Loucy (cell line): ENCODE measurements at regions not wholly inside any gene's neighbourhood (a gene's known extent, or its start where the extent isn't known, plus 50 kb on each side); places are given as distances from the start of the nearest gene placed in this dataset.
"Not testable (repeated sequence)": the region's sequence is repeated elsewhere in the genome, so short reads cannot be mapped to it uniquely, and the experiment has no call there.

Experiments used
- EZH2phosphoT487 ChIP-seq: fragments of 200-600 bp; IDR thresholded peaks from 2 replicates; pipeline ENCODE4 v1.6.1; 2018; ENCODE audit warnings: antibody characterized with exemption, mild to moderate bottlenecking, moderate library complexity, borderline replicate concordance
- TF ChIP-seq, protein P1 (sequence below): fragments of 200-600 bp; sonication (generic); conservative IDR thresholded peaks from 2 replicates; pipeline ENCODE4 v1.5.1; 2014; ENCODE audit warnings: mild to moderate bottlenecking, antibody characterized with exemption, low read length

- TF ChIP-seq, protein P1, sequence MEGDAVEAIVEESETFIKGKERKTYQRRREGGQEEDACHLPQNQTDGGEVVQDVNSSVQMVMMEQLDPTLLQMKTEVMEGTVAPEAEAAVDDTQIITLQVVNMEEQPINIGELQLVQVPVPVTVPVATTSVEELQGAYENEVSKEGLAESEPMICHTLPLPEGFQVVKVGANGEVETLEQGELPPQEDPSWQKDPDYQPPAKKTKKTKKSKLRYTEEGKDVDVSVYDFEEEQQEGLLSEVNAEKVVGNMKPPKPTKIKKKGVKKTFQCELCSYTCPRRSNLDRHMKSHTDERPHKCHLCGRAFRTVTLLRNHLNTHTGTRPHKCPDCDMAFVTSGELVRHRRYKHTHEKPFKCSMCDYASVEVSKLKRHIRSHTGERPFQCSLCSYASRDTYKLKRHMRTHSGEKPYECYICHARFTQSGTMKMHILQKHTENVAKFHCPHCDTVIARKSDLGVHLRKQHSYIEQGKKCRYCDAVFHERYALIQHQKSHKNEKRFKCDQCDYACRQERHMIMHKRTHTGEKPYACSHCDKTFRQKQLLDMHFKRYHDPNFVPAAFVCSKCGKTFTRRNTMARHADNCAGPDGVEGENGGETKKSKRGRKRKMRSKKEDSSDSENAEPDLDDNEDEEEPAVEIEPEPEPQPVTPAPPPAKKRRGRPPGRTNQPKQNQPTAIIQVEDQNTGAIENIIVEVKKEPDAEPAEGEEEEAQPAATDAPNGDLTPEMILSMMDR, result not testable (repeated sequence)
- TF ChIP-seq EZH2phosphoT487, result not testable (repeated sequence)
Measured at GRCh38 chr5:57923094-57923493, 440.5 kb upstream of the ACTBL2 start.
